ES-I3 (cell line): ENCODE measurements at regions not wholly inside any gene's neighbourhood (a gene's known extent, or its start where the extent isn't known, plus 50 kb on each side); places are given as distances from the start of the nearest gene placed in this dataset.
"Not testable (repeated sequence)": the region's sequence is repeated elsewhere in the genome, so short reads cannot be mapped to it uniquely, and the experiment has no call there.

Experiments
- H3K36me3 ChIP-seq: 2 replicates; pipeline ENCODE4 v1.6.1; 2013; ENCODE audit warnings: mild to moderate bottlenecking, low read length, control low read depth, moderate library complexity; ENCODE audit not compliant: insufficient read depth
- H3K4me1 ChIP-seq: 2 replicates; pipeline ENCODE4 v1.6.1; 2013; ENCODE audit warnings: mild to moderate bottlenecking, control low read depth, low read length; ENCODE audit not compliant: insufficient read depth
- H3K9ac ChIP-seq: 2 replicates; pipeline ENCODE4 v1.6.1; 2013; ENCODE audit warnings: low read depth, mild to moderate bottlenecking, low read length, moderate library complexity
- H3K9me3 ChIP-seq: 2 replicates; pipeline ENCODE4 v1.6.1; 2013; ENCODE audit warnings: mild to moderate bottlenecking, low read length, moderate library complexity; ENCODE audit not compliant: control insufficient read depth, insufficient read depth

DNA sequence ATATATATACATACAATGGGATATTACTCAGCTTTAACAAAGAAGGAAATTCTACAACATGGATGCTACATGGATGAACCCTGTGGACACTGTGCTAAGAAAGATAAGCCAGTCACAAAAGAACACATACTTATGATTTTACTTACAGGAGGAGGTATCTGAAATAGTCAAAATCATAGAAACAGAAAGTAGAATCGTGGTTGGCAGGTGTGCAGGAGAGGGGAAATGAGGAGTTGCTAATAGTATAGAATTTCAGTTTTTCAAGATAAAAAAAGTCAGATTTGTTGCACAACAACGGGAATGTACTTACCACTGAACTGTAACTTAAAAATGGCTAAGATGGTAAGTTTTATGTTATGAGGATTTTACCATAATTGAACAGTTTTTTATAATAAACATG is 706.3 kb downstream of the TFAP2A start:
- Histone ChIP-seq H3K9me3 (no peaks in the 10 kb centered on the region), H3K4me1 (peaks cover 13% of the 10 kb centered on the region), H3K9ac (no peak overlapping the region), H3K36me3 (no peaks in the 10 kb centered on the region)

DNA sequence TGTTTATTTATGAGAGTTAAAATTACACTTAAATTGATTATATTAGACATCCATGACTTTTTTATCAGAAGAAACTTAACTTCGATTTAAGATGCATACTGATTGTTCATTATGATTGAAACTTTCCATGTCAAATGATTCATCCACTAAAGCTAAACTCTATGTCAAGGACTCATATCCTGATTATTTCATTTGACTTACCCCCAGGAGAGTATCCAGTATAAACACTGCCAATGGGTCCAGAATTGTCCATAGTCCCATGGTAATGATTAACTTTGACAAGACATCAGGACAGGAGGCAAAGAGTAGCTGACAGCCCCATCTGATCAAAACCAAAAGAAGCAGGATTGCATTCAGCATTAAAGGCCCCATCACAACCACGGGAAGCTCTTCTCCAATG is 709.9 kb downstream of the TFAP2A start:
- Histone ChIP-seq H3K36me3 (no peaks in the 10 kb centered on the region), H3K9ac (no peak overlapping the region), H3K9me3 (no peaks in the 10 kb centered on the region), H3K4me1 (no peaks in the 10 kb centered on the region)

DNA sequence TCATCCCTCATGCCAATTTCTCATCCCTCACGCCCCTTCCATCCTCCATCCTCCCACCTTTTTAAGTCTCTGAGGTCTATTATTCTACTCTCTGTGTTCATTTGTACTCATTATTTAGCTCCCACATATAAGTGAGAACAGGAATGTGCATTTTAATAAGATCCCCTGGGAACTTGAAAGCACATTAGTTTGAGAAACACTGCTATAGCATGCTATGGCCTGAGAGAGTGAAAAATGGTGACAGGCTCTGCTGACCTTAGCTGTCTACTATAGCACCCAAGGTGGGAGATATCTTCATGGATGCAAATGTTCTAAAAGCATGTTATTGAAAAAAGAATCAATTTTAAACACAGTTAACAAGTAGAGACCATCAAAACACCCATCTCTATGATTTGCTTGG is 712.0 kb downstream of the TFAP2A start:
- Histone ChIP-seq H3K9ac (no peak overlapping the region), H3K4me1 (no peaks in the 10 kb centered on the region), H3K9me3 (no peaks in the 10 kb centered on the region), H3K36me3 (no peaks in the 10 kb centered on the region)

- no peaks in the 10 kb centered on the region for H3K9me3 ChIP-seq
- no peaks in the 10 kb centered on the region for H3K4me1 ChIP-seq
- no peak overlapping the region for H3K9ac ChIP-seq
Measured at GRCh38 chr6:9699888-9700287, 715.0 kb downstream of the TFAP2A start.

DNA sequence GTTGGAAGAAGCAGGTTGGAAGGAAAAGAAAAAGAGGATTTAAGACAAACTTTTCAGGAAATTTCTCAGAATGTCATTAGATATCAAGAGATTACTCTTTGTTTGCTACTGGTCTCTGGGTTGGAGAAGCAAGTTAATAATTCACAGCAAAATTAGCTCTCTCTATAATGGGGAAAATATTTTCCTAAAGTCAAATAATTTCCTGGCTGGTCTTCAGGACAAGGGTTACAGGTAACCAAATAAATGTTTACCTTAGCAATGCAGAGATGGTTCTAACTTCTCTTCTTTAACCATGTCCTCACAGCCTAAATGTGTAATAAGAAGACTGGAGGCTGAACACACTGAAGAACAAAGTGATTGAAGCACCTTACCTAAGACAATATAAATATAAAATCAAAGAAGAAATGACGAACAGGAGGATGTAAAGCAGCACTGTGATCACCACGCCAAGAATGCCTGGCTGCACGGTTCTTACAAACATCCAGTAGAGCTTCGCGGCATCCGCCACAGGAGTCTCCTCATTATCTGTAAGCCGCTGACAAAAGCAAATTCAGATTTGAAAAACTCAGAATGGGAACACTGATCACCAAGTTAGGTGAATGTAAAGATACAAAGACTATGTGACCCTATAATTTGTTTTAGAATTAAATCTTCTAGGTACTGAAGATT is 717.5 kb downstream of the TFAP2A start:
- Histone ChIP-seq H3K9me3 (no peaks in the 10 kb centered on the region), H3K4me1 (no peaks in the 10 kb centered on the region), H3K9ac (no peak overlapping the region), H3K36me3 (no peaks in the 10 kb centered on the region)

More at GRCh38 chr6:9699888-9700287, 715.0 kb downstream of the TFAP2A start:
- H3K36me3 ChIP-seq, result no peaks in the 10 kb centered on the region

GRCh38 chr6:9690388-9690787 is 724.5 kb downstream of the TFAP2A start:
- Histone ChIP-seq H3K4me1 (no peaks in the 10 kb centered on the region), H3K36me3 (no peaks in the 10 kb centered on the region), H3K9me3 (no peaks in the 10 kb centered on the region), H3K9ac (no peak overlapping the region)

GRCh38 chr6:9680727-9681126 is 734.1 kb downstream of the TFAP2A start:
- H3K9me3 ChIP-seq, H3K4me1 ChIP-seq, H3K36me3 ChIP-seq, H3K9ac ChIP-seq: not testable (repeated sequence)

GRCh38 chr6:9675122-9675521 is 739.8 kb downstream of the TFAP2A start:
- H3K36me3 ChIP-seq, result no peaks in the 10 kb centered on the region
- no peak overlapping the region for H3K9ac ChIP-seq
- H3K9me3 ChIP-seq, result no peaks in the 10 kb centered on the region

DNA sequence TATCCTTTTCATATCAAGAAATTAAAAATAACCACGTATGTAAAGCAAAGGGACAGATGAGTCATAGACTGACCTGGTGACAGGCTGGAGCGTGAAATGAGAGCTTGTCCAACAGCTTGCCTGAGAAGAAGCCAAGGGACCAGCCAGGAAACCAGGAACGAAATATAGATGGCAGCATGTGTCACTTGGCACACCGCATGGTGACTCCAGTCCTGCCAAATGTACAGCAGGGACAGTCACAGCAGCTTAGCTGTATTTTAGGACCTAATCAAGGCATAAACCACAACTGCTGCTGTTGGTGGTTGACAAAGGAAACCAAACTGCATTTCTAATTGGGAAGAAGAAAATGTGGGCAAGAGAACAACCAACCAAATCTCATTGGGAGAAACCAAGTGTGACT is 755.0 kb downstream of the TFAP2A start:
- Histone ChIP-seq H3K9ac (no peak overlapping the region), H3K4me1 (no peaks in the 10 kb centered on the region), H3K36me3 (no peaks in the 10 kb centered on the region), H3K9me3 (no peaks in the 10 kb centered on the region)

More at GRCh38 chr6:9675122-9675521, 739.8 kb downstream of the TFAP2A start:
- H3K4me1 ChIP-seq, result no peaks in the 10 kb centered on the region

DNA sequence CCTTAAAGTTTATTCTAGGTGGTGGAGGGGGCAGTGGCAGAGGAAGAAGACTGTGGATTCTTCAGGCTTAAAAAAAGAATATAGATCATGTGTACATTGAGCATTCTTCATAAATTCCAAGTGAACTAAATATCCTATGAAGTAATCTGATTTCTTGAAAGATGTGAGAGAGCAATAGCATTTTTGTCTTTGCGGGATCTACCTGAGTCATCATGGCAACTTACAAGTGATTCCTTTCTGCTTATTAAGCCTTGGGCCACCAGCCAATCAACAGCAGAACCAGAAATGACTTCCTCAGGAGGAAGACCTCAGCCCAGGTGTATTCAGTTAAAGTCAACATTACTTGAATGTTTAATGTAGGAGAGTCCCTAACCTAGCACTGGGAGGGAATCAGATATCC is 756.9 kb downstream of the TFAP2A start:
- Histone ChIP-seq H3K9ac (no peak overlapping the region), H3K9me3 (no peaks in the 10 kb centered on the region), H3K36me3 (no peaks in the 10 kb centered on the region), H3K4me1 (no peaks in the 10 kb centered on the region)

DNA sequence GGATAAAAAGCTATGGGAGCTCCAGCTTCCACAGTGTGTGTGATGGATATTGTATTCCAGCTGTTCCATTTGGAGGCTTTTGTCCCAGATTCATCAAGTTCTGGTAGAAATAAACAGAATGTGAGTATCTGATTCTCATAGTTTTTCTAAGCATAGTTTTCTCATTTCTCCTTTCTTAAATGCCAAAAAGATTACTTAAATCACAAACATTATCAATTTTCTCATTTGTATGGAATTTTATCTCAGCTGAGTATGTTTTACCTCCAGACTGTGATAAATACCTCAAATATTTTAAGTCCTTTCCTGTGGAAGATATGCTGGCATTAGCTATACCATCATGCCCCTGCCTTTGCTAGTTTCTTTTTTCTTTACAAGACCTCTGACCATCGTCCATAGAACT is 767.3 kb downstream of the TFAP2A start:
- Histone ChIP-seq H3K9me3 (no peaks in the 10 kb centered on the region), H3K9ac (no peak overlapping the region), H3K4me1 (no peaks in the 10 kb centered on the region), H3K36me3 (no peaks in the 10 kb centered on the region)

GRCh38 chr6:9647071-9647445 is 767.8 kb downstream of the TFAP2A start:
- Histone ChIP-seq H3K4me1 (no peaks in the 10 kb centered on the region), H3K9ac (no peak overlapping the region), H3K36me3 (no peaks in the 10 kb centered on the region), H3K9me3 (no peaks in the 10 kb centered on the region)

GRCh38 chr6:9646342-9647070 is 768.4 kb downstream of the TFAP2A start:
- Histone ChIP-seq H3K4me1 (no peaks in the 10 kb centered on the region), H3K9me3 (no peaks in the 10 kb centered on the region), H3K36me3 (no peaks in the 10 kb centered on the region), H3K9ac (no peak overlapping the region)

DNA sequence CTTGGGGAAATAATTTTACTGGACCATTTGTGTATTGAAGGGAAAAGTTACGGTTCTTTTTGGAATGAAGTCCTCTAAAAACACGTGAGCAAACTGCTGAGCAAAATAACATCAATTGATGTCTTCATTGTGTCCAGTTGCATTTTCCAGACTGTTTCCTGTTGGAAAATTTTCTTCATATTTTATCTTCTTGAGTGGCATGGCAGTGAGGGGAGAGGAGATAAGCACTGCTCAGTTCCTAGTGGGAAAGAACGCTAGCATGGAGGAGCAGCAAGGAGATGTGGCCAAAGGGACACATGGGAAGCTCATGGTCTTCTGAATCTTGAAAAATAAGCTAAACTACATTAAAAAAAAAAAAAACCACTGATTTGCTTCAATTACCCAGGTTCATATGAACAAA is 776.0 kb downstream of the TFAP2A start:
- no peaks in the 10 kb centered on the region for H3K36me3 ChIP-seq
- no peaks in the 10 kb centered on the region for H3K9me3 ChIP-seq
- H3K9ac ChIP-seq, result no peak overlapping the region
- no peaks in the 10 kb centered on the region for H3K4me1 ChIP-seq

GRCh38 chr6:9634776-9635175 is 780.1 kb downstream of the TFAP2A start:
- H3K36me3 ChIP-seq, result no peaks in the 10 kb centered on the region
- H3K9me3 ChIP-seq, result no peaks in the 10 kb centered on the region
- H3K9ac ChIP-seq, result no peak overlapping the region
- H3K4me1 ChIP-seq, result no peaks in the 10 kb centered on the region
